ENCODE measurements at regions not wholly inside any gene's neighbourhood (a gene's known extent, or its start where the extent isn't known, plus 50 kb on each side); places are given as distances from the start of the nearest gene placed in this dataset.

DNA sequence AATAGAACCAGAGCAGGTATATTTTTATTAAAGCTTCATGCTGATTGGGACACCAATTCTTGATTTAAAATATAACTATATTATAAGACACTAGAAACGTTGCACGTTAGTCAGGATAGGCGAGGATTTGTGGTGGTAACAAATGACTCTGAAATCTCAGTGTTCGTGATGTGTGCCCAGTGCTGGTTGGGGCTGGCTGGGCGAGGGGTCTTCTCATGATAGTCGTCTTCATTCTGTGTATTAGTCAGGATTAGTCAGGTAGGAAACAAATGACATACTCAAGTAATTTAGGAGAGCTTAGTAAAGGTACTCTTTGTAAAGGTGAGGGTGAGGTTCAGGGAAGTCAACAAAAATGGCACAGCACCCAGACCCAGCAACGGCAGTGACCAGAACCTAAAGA lies 73.9 kb upstream of the HIF1A start:
- no peaks in the 10 kb centered on the region for H3K9me3 Mint-ChIP-seq
- no peak for DNase-seq
- H3K4me1 Mint-ChIP-seq (ENCODE audit: low read depth), result peaks cover 39% of the 10 kb centered on the region
- no peaks in the 10 kb centered on the region for H3K36me3 Mint-ChIP-seq (ENCODE audit: low read depth)
- H3K4me3 Mint-ChIP-seq, result no peak overlapping the region
- no peak overlapping the region for H3K27ac Mint-ChIP-seq
- H3K27me3 Mint-ChIP-seq (ENCODE audit: insufficient read depth), result no peaks in the 10 kb centered on the region
- no peak for TF ChIP-seq CTCF (IDR thresholded peaks at IDR 0.05)

DNA sequence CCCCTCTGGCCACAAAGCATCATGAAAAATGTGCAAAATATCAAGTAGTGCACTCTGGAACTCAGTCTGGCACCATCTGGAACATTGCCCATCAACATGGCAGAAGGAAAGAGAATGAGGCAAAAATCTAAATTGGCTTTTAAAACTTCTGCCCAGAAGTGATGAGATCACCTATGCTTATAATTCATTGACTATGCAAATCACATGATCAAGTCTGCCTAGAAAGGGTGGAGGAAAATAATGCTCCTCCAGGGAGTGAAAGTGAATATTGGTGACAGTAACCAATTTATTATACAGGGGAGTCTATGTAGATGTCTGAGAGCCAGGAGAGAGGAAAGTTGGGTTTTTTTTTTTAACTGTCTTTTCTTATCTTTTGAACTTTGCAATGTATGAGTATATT lies 73.3 kb upstream of the HIF1A start:
- no peaks in the 10 kb centered on the region for H3K36me3 Mint-ChIP-seq (ENCODE audit: low read depth)
- H3K27ac Mint-ChIP-seq, result no peak overlapping the region
- no peaks in the 10 kb centered on the region for H3K27me3 Mint-ChIP-seq (ENCODE audit: insufficient read depth)
- no peak overlapping the region for H3K4me3 Mint-ChIP-seq
- no peak for DNase-seq
- peaks cover 33% of the 10 kb centered on the region for H3K4me1 Mint-ChIP-seq (ENCODE audit: low read depth)
- no peak for TF ChIP-seq CTCF (IDR thresholded peaks at IDR 0.05)
- H3K9me3 Mint-ChIP-seq, result no peaks in the 10 kb centered on the region

- H3K4me1 Mint-ChIP-seq (ENCODE audit: low read depth), result peaks cover 34% of the 10 kb centered on the region
- no peak for DNase-seq
- no peaks in the 10 kb centered on the region for H3K9me3 Mint-ChIP-seq
- H3K27me3 Mint-ChIP-seq (ENCODE audit: insufficient read depth), result no peaks in the 10 kb centered on the region
- H3K4me3 Mint-ChIP-seq, result no peak overlapping the region
- H3K36me3 Mint-ChIP-seq (ENCODE audit: low read depth), result no peaks in the 10 kb centered on the region
- TF ChIP-seq CTCF (IDR thresholded peaks at IDR 0.05), result no peak
- no peak overlapping the region for H3K27ac Mint-ChIP-seq
These were observed 71.4 kb upstream of the HIF1A start for GRCh38 chr14:61623927-61624326.

- DNase-seq, result no peak
- Mint-ChIP-seq H3K4me1 (ENCODE audit: low read depth) (peaks cover 28% of the 10 kb centered on the region), H3K4me3 (no peak overlapping the region), H3K27me3 (ENCODE audit: insufficient read depth) (no peaks in the 10 kb centered on the region), H3K9me3 (no peaks in the 10 kb centered on the region), H3K27ac (no peak overlapping the region; the same call in 1 of the 2 replicates), H3K36me3 (ENCODE audit: low read depth) (no peaks in the 10 kb centered on the region)
- no peak for TF ChIP-seq CTCF (IDR thresholded peaks at IDR 0.05)
These were observed 70.1 kb upstream of the HIF1A start for GRCh38 chr14:61625165-61625564.

GRCh38 chr14:61627612-61628011 lies 67.7 kb upstream of the HIF1A start:
- no peak overlapping the region for H3K27ac Mint-ChIP-seq
- no peaks in the 10 kb centered on the region for H3K9me3 Mint-ChIP-seq

More at GRCh38 chr14:61627612-61628011, 67.7 kb upstream of the HIF1A start:
- Mint-ChIP-seq H3K4me3 (no peak overlapping the region), H3K4me1 (ENCODE audit: low read depth) (peaks cover 16% of the 10 kb centered on the region), H3K27me3 (ENCODE audit: insufficient read depth) (no peaks in the 10 kb centered on the region), H3K36me3 (ENCODE audit: low read depth) (no peaks in the 10 kb centered on the region)
- TF ChIP-seq CTCF (IDR thresholded peaks at IDR 0.05), result no peak
- no peak for DNase-seq

All from HFFc6 (cell line).